Activated CD4-positive, alpha-beta T cell treated with anti-CD3 and anti-CD28 coated beads, Interleukin-2, amount 10 ng/mL, durations not matched to agents 24 days and 14 days (primary cell): ENCODE measurements at regions not wholly inside any gene's neighbourhood (a gene's known extent, or its start where the extent isn't known, plus 50 kb on each side); places are given as distances from the start of the nearest gene placed in this dataset.

ENCODE experiments used
- DNase-seq: peaks from one replicate; pipeline ENCODE4 v3.0.0; 2022
- H3K27ac Mint-ChIP-seq: one replicate; pipeline ENCODE4 v1.8.0; 2022; ENCODE audit warnings: mild to moderate bottlenecking, mixed read lengths
- H3K27me3 Mint-ChIP-seq: one replicate; pipeline ENCODE4 v1.8.0; 2022; ENCODE audit warnings: mixed read lengths
- H3K36me3 Mint-ChIP-seq: one replicate; pipeline ENCODE4 v1.8.0; 2022; ENCODE audit warnings: low read depth, mild to moderate bottlenecking, mixed read lengths
- H3K4me1 Mint-ChIP-seq: one replicate; pipeline ENCODE4 v1.8.0; 2021; ENCODE audit warnings: mixed read lengths
- H3K4me3 Mint-ChIP-seq: one replicate; pipeline ENCODE4 v1.8.0; 2022; ENCODE audit warnings: mild to moderate bottlenecking, moderate library complexity, mixed read lengths
- H3K9me3 Mint-ChIP-seq: one replicate; pipeline ENCODE4 v1.8.0; 2021; ENCODE audit warnings: mixed read lengths
- intact Hi-C: fragments of 100-400 bp; cut with micrococcal nuclease; formaldehyde crosslinking; loops from one replicate; pipeline ENCODE4 v1.15.1; 2023

DNA sequence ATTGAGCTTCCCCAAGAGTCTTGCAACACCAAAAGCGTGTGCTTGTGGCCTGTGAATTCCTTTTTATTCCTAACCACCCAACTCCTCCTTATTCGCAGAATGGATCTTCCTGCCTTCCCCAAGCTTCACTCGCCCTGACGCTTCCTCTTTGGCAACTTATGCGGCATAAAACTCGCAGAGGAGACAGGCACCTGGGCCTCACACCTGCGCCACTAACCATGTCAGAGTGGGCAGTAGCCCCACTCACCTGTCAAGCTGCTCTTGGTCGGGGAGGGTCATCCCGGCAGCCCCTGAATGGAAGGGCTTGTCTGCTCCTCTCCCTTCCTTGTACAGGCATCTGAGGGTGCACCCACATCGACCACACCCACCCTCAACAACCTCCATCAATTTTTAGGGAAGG lies 106.9 kb upstream of the GPC1 start:
- peaks cover 4% of the 10 kb centered on the region for H3K9me3 Mint-ChIP-seq

DNA sequence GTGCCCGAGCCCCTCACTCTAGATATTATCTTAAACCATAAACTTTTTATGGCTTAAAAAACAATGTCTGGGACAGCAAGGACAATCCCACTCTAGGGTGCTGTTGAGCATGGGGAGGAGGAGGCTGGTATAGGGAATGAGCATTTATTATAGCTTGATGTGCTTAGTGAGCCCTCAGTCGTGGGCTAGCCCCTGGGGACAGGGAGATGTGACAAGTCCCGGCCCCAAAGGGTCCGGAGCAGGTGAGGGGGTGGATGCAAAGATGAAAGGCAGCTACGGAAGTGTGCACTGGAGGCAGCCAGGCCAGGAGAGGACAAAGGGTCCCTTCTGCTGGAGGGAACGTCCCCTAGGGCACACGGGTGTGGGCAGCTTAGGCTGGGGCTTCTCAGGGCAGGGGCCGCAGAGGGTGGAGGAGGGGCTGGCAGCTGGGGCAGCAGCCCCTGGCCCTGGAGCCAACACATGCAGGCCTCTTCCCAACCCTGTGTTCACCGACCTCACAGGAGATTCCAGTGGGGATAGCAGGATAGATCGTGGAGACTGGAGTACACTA lies 106.3 kb upstream of the GPC1 start:
- intact Hi-C loops, result no loop called here
- no peak overlapping the region for H3K4me3 Mint-ChIP-seq
- H3K27me3 Mint-ChIP-seq, result peaks cover 7% of the 10 kb centered on the region
- no peak overlapping the region for H3K27ac Mint-ChIP-seq
- DNase-seq, result no peak
- no peaks in the 10 kb centered on the region for H3K36me3 Mint-ChIP-seq
- H3K9me3 Mint-ChIP-seq, result peaks cover 4% of the 10 kb centered on the region
- no peaks in the 10 kb centered on the region for H3K4me1 Mint-ChIP-seq

More for the DNA sequence above, 106.9 kb upstream of the GPC1 start:
- Mint-ChIP-seq H3K4me1 (no peaks in the 10 kb centered on the region), H3K4me3 (no peak overlapping the region), H3K27me3 (peaks cover 7% of the 10 kb centered on the region), H3K36me3 (no peaks in the 10 kb centered on the region), H3K27ac (no peak overlapping the region)
- no peak for DNase-seq
- intact Hi-C loops, result no loop called here

DNA sequence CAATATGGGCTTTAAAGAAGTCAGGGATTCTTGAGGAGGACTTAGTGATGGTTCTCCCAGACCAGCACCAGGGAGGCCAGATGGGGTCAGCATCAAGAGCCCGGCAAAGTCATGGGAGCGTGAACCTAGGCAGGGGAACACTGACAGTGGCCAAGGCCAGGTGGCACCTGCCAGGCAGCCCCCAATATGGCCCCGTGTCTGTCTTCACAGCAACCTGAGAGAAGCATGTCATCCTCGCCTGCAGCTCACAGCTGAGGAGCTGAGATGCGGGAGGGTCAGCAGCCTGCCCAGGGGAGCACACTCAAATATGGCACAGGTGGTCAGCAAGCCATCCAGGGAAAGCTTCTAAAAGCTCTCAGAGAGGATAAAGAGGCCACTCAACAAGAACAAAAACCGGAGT lies 105.7 kb upstream of the GPC1 start:
- Mint-ChIP-seq H3K27ac (no peak overlapping the region), H3K27me3 (peaks cover 7% of the 10 kb centered on the region), H3K4me1 (no peaks in the 10 kb centered on the region), H3K9me3 (peaks cover 4% of the 10 kb centered on the region), H3K4me3 (no peak overlapping the region), H3K36me3 (no peaks in the 10 kb centered on the region)
- DNase-seq, result no peak
- intact Hi-C loops, result no loop called here

- no peak overlapping the region for H3K4me3 Mint-ChIP-seq
- intact Hi-C loops, result no loop called here
- DNase-seq, result no peak
- H3K4me1 Mint-ChIP-seq, result no peaks in the 10 kb centered on the region
- no peak overlapping the region for H3K27ac Mint-ChIP-seq
- H3K27me3 Mint-ChIP-seq, result peaks cover 13% of the 10 kb centered on the region
- peaks cover 4% of the 10 kb centered on the region for H3K9me3 Mint-ChIP-seq
- no peaks in the 10 kb centered on the region for H3K36me3 Mint-ChIP-seq
Observed at GRCh38 chr2:240333985-240334384, 101.5 kb upstream of the GPC1 start.

GRCh38 chr2:240335061-240335460 lies 100.4 kb upstream of the GPC1 start:
- H3K27me3 Mint-ChIP-seq, result peaks cover 13% of the 10 kb centered on the region
- intact Hi-C loops, result no loop called here
- peaks cover 4% of the 10 kb centered on the region for H3K9me3 Mint-ChIP-seq
- H3K4me1 Mint-ChIP-seq, result no peaks in the 10 kb centered on the region
- DNase-seq, result no peak
- no peaks in the 10 kb centered on the region for H3K36me3 Mint-ChIP-seq
- H3K4me3 Mint-ChIP-seq, result no peak overlapping the region
- H3K27ac Mint-ChIP-seq, result no peak overlapping the region

DNA sequence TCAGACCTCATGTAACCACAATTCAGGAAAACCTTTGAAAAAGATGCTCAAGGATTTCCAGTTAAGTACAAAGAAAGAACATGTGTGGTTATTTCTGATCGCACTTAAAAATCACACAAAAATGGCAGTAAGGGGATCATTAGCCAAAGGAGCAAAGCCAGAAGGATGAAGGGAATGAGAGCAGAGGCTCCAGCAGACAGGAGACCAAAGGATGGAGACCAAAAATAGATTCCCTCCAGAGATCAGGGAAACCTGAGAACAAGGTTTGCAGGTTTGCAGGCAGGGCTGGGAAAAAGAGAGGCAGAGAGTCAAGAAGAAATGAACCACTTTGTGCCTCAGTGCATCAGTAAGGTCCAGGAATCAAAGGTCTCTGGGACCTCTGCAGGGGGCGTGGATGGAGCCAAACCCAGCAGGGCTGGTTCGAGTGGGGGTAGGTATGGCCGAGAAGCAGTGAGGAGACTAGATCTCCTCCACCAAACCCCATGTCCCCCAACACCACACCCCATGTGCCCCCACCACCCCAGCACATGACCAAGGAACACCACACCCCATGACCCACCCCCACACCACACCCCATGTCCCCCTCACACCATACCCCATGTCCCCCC lies 98.5 kb upstream of the GPC1 start:
- H3K4me3 Mint-ChIP-seq, result no peak overlapping the region
- intact Hi-C loops, result no loop called here
- no peaks in the 10 kb centered on the region for H3K36me3 Mint-ChIP-seq
- peaks cover 2% of the 10 kb centered on the region for H3K9me3 Mint-ChIP-seq
- DNase-seq, result no peak
- H3K27ac Mint-ChIP-seq, result no peak overlapping the region
- peaks cover 10% of the 10 kb centered on the region for H3K27me3 Mint-ChIP-seq
- H3K4me1 Mint-ChIP-seq, result no peaks in the 10 kb centered on the region

- intact Hi-C loops, result no loop called here
- Mint-ChIP-seq H3K4me1 (no peaks in the 10 kb centered on the region), H3K27ac (no peak overlapping the region), H3K9me3 (no peaks in the 10 kb centered on the region), H3K27me3 (peaks cover 9% of the 10 kb centered on the region), H3K36me3 (no peaks in the 10 kb centered on the region), H3K4me3 (no peak overlapping the region)
- DNase-seq, result no peak
Observed at GRCh38 chr2:240338274-240338673, 97.2 kb upstream of the GPC1 start.

GRCh38 chr2:240339411-240340360 lies 95.8 kb upstream of the GPC1 start:
- no peak overlapping the region for H3K27ac Mint-ChIP-seq
- no peaks in the 10 kb centered on the region for H3K36me3 Mint-ChIP-seq
- H3K4me1 Mint-ChIP-seq, result no peaks in the 10 kb centered on the region
- intact Hi-C loops, result no loop called here
- H3K9me3 Mint-ChIP-seq, result no peaks in the 10 kb centered on the region
- H3K27me3 Mint-ChIP-seq, result peaks cover 6% of the 10 kb centered on the region
- no peak overlapping the region for H3K4me3 Mint-ChIP-seq
- DNase-seq, result no peak

GRCh38 chr2:240340361-240340761 lies 95.1 kb upstream of the GPC1 start:
- Mint-ChIP-seq H3K4me3 (no peak overlapping the region), H3K27ac (no peak overlapping the region), H3K36me3 (no peaks in the 10 kb centered on the region), H3K9me3 (no peaks in the 10 kb centered on the region), H3K27me3 (peaks cover 6% of the 10 kb centered on the region), H3K4me1 (no peaks in the 10 kb centered on the region)
- no peak for DNase-seq
- intact Hi-C loops, result no loop called here

GRCh38 chr2:240341064-240341463 lies 94.4 kb upstream of the GPC1 start:
- H3K27me3 Mint-ChIP-seq, result peaks cover 3% of the 10 kb centered on the region
- no peaks in the 10 kb centered on the region for H3K36me3 Mint-ChIP-seq
- no peaks in the 10 kb centered on the region for H3K9me3 Mint-ChIP-seq
- no peak overlapping the region for H3K4me3 Mint-ChIP-seq
- intact Hi-C loops, result no loop called here
- H3K27ac Mint-ChIP-seq, result no peak overlapping the region
- DNase-seq, result no peak
- no peaks in the 10 kb centered on the region for H3K4me1 Mint-ChIP-seq

- Mint-ChIP-seq H3K4me1 (no peaks in the 10 kb centered on the region), H3K4me3 (no peak overlapping the region), H3K36me3 (no peaks in the 10 kb centered on the region), H3K27ac (no peak overlapping the region), H3K9me3 (no peaks in the 10 kb centered on the region), H3K27me3 (no peaks in the 10 kb centered on the region)
- no peak for DNase-seq
- intact Hi-C loops, result no loop called here
Observed at GRCh38 chr2:240343548-240343947, 91.9 kb upstream of the GPC1 start.

- Mint-ChIP-seq H3K4me1 (no peaks in the 10 kb centered on the region), H3K27me3 (no peaks in the 10 kb centered on the region), H3K36me3 (no peaks in the 10 kb centered on the region), H3K9me3 (no peaks in the 10 kb centered on the region), H3K27ac (no peak overlapping the region), H3K4me3 (no peak overlapping the region)
- DNase-seq, result no peak
- intact Hi-C loops, result no loop called here
Observed at GRCh38 chr2:240344904-240345303, 90.6 kb upstream of the GPC1 start.

DNA sequence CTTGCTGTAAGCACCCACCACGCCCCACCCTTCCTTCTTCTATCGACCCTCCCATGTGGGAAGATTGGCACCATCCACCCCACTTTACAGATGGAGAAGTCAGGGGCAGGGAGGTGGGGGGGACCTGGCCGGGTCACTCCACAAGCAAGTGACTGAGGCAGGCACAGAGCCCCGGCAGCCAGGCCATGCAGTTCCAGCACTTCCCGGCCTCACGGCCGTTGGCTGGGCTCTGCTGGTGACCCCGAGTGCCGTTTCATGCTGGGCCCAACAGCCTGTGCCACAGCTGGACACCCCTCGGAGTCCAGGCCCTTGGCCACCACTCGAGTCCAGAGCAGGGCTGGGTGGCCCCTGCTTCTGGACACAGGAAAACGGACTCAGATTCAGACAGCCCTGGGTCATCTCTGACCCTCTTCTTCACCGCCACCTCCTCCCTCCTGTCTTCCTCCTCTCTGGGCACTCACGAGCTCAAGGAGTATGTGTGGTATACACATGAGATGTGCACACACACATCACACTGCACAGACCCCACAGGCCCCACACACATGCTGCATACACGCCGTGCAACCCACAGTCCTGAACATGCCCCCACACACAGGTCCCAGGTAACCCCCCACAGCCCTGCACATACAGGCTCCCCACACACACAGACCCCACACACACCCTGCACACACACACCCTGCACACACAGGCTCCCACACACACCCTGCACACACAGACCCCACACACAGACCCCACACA lies 89.3 kb upstream of the GPC1 start:
- no peak for DNase-seq
- Mint-ChIP-seq H3K4me3 (no peak overlapping the region), H3K9me3 (no peaks in the 10 kb centered on the region), H3K36me3 (no peaks in the 10 kb centered on the region), H3K27me3 (no peaks in the 10 kb centered on the region), H3K27ac (no peak overlapping the region), H3K4me1 (no peaks in the 10 kb centered on the region)
- intact Hi-C loops, result no loop called here
